ENCODE measurements at regions not wholly inside any gene's neighbourhood (a gene's known extent, or its start where the extent isn't known, plus 50 kb on each side); places are given as distances from the start of the nearest gene placed in this dataset.

- Histone ChIP-seq H3K4me3 (no peak overlapping the region), H3K27me3 (no peaks in the 10 kb centered on the region), H3K4me1 (peaks cover 3 to 11% (median 6%) of the 10 kb centered on the region in 3 donors), H3K27ac (no peak overlapping the region), H3K9me3 (no peaks in the 10 kb centered on the region), H3K36me3 (no peaks in the 10 kb centered on the region)
- TF ChIP-seq POLR2A (IDR thresholded peaks at IDR 0.05): no peak
- no peak for TF ChIP-seq CTCF (IDR thresholded peaks at IDR 0.05)
- WGBS, 2 donors: 37 to 45% methylated on average over 4 to 5 of the region's 5 CpGs
- intact Hi-C loops (cut with DNase I): no loop called here
- DNase-seq: no peak
Observed at GRCh38 chr11:110874437-110875030, 162.3 kb upstream of the ARHGAP20 start.

GRCh38 chr11:110873975-110874374 is 161.7 kb upstream of the ARHGAP20 start:
- Histone ChIP-seq H3K36me3 (no peaks in the 10 kb centered on the region), H3K4me3 (no peak overlapping the region), H3K27me3 (no peaks in the 10 kb centered on the region), H3K9me3 (no peaks in the 10 kb centered on the region), H3K4me1 (peaks cover 3 to 11% (median 6%) of the 10 kb centered on the region in 3 donors), H3K27ac (no peak overlapping the region)
- TF ChIP-seq CTCF (IDR thresholded peaks at IDR 0.05) (no peak), POLR2A (IDR thresholded peaks at IDR 0.05) (no peak)
- no peak for DNase-seq
- intact Hi-C loops (cut with DNase I): no loop called here
- 80% methylated on average over 1 of the region's 1 CpG for WGBS, 2 donors

- no peak overlapping the region for H3K27ac ChIP-seq
- intact Hi-C loops (cut with DNase I): no loop called here
- H3K9me3 ChIP-seq: no peaks in the 10 kb centered on the region
- WGBS, 2 donors: 76 to 77% methylated on average over 5 of the region's 5 CpGs
- H3K4me1 ChIP-seq: peaks cover 6 to 15% (median 8%) of the 10 kb centered on the region in 3 donors
- H3K4me3 ChIP-seq: no peak overlapping the region
- H3K36me3 ChIP-seq: no peaks in the 10 kb centered on the region
- DNase-seq: no peak
- TF ChIP-seq CTCF (IDR thresholded peaks at IDR 0.05) (no peak), POLR2A (IDR thresholded peaks at IDR 0.05) (no peak)
- no peaks in the 10 kb centered on the region for H3K27me3 ChIP-seq
Observed at GRCh38 chr11:110870816-110871522, 158.7 kb upstream of the ARHGAP20 start.

GRCh38 chr11:110867951-110868350 is 155.7 kb upstream of the ARHGAP20 start:
- intact Hi-C loops (cut with DNase I): no loop called here
- WGBS, 2 donors: 76 to 92% methylated on average over 4 of the region's 4 CpGs

More at GRCh38 chr11:110867951-110868350, 155.7 kb upstream of the ARHGAP20 start:
- DNase-seq: no peak
- no peak overlapping the region for H3K27ac ChIP-seq
- H3K4me3 ChIP-seq: no peak overlapping the region
- TF ChIP-seq POLR2A (IDR thresholded peaks at IDR 0.05) (no peak), CTCF (IDR thresholded peaks at IDR 0.05) (no peak)
- H3K36me3 ChIP-seq: no peaks in the 10 kb centered on the region
- H3K27me3 ChIP-seq: no peaks in the 10 kb centered on the region
- H3K4me1 ChIP-seq: peaks cover 0 to 11% (median 5%) of the 10 kb centered on the region in 3 donors
- H3K9me3 ChIP-seq: no peaks in the 10 kb centered on the region
